HL-60 (cell line): ENCODE measurements at regions not wholly inside any gene's neighbourhood (a gene's known extent, or its start where the extent isn't known, plus 50 kb on each side); places are given as distances from the start of the nearest gene placed in this dataset.

Experiments
- DNase-seq, 2 experiments: peaks; one replicate each; pipeline ENCODE4 v3.0.0-alpha.2; 2010 to 2020; ENCODE audit warnings: low read depth in 1 of 2, low spot score in 1 of 2
- H3K27ac ChIP-seq: fragments of 250-450 bp; sonication (Bioruptor Pico); replicated peaks from 2 replicates; pipeline ENCODE4 v1.5.1; 2020; ENCODE audit warnings: mild to moderate bottlenecking, moderate library complexity
- H3K27me3 ChIP-seq: fragments of 250-450 bp; sonication (Bioruptor Pico); 2 replicates; pipeline ENCODE4 v1.5.1; 2021; ENCODE audit warnings: mild to moderate bottlenecking, moderate library complexity; ENCODE audit not compliant: insufficient read depth, poor library complexity, severe bottlenecking
- H3K4me3 ChIP-seq: replicated peaks from 2 replicates; pipeline ENCODE4 v1.5.1; 2011; ENCODE audit warnings: mild to moderate bottlenecking, control low read depth, low read length; ENCODE audit not compliant: insufficient read depth
- GABPA ChIP-seq: IDR thresholded peaks from 2 replicates; pipeline ENCODE4 v1.6.1; 2012; ENCODE audit warnings: low read depth
- POLR2AphosphoS5 ChIP-seq: IDR thresholded peaks from 2 replicates; pipeline ENCODE4 v1.6.1; 2012; ENCODE audit warnings: low read depth
- SPI1 ChIP-seq: IDR thresholded peaks from 2 replicates; pipeline ENCODE4 v1.6.1; 2012; ENCODE audit warnings: low read depth, mild to moderate bottlenecking, borderline replicate concordance
- TF ChIP-seq, protein P1 (sequence below): IDR thresholded peaks from 2 replicates; pipeline ENCODE4 v1.6.1; 2012; ENCODE audit warnings: low read depth; ENCODE audit not compliant: insufficient replicate concordance
- TF ChIP-seq, protein P2 (sequence below): IDR thresholded peaks from one replicate; pipeline ENCODE4 v1.5.1; 2011; ENCODE audit warnings: low read length, control low read depth, inconsistent platforms; ENCODE audit not compliant: insufficient read depth

DNA sequence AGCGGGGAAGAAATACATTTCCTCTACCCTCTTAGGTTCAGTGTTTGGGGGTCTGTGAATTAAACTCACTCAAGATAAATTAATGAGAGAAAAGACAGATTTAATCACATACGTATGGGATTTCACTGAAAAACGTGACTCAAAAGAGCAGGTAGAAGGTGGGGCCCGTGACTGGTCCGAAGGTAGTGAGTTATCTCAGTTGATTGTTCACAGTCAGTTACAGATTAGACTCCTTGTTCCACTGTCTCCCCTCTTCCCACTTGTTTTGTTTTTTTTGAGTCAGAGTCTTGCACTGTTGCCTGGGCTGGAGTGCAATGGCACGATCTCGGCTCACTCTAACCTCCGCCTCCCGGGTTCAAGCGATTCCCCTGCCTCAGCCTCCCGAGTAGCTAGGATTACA lies 301.2 kb downstream of the SEC14L1 start:
- Histone ChIP-seq H3K27me3 (no peaks in the 10 kb centered on the region), H3K4me3 (no peak overlapping the region), H3K27ac (peak overlapping the region; percentile 86)
- DNase-seq, result no peak
- TF ChIP-seq SPI1 (no peak), POLR2AphosphoS5 (no peak), GABPA (no peak)
- TF ChIP-seq, protein P1, sequence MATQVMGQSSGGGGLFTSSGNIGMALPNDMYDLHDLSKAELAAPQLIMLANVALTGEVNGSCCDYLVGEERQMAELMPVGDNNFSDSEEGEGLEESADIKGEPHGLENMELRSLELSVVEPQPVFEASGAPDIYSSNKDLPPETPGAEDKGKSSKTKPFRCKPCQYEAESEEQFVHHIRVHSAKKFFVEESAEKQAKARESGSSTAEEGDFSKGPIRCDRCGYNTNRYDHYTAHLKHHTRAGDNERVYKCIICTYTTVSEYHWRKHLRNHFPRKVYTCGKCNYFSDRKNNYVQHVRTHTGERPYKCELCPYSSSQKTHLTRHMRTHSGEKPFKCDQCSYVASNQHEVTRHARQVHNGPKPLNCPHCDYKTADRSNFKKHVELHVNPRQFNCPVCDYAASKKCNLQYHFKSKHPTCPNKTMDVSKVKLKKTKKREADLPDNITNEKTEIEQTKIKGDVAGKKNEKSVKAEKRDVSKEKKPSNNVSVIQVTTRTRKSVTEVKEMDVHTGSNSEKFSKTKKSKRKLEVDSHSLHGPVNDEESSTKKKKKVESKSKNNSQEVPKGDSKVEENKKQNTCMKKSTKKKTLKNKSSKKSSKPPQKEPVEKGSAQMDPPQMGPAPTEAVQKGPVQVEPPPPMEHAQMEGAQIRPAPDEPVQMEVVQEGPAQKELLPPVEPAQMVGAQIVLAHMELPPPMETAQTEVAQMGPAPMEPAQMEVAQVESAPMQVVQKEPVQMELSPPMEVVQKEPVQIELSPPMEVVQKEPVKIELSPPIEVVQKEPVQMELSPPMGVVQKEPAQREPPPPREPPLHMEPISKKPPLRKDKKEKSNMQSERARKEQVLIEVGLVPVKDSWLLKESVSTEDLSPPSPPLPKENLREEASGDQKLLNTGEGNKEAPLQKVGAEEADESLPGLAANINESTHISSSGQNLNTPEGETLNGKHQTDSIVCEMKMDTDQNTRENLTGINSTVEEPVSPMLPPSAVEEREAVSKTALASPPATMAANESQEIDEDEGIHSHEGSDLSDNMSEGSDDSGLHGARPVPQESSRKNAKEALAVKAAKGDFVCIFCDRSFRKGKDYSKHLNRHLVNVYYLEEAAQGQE, result no peak
- TF ChIP-seq, protein P2, sequence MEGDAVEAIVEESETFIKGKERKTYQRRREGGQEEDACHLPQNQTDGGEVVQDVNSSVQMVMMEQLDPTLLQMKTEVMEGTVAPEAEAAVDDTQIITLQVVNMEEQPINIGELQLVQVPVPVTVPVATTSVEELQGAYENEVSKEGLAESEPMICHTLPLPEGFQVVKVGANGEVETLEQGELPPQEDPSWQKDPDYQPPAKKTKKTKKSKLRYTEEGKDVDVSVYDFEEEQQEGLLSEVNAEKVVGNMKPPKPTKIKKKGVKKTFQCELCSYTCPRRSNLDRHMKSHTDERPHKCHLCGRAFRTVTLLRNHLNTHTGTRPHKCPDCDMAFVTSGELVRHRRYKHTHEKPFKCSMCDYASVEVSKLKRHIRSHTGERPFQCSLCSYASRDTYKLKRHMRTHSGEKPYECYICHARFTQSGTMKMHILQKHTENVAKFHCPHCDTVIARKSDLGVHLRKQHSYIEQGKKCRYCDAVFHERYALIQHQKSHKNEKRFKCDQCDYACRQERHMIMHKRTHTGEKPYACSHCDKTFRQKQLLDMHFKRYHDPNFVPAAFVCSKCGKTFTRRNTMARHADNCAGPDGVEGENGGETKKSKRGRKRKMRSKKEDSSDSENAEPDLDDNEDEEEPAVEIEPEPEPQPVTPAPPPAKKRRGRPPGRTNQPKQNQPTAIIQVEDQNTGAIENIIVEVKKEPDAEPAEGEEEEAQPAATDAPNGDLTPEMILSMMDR, result no peak

DNA sequence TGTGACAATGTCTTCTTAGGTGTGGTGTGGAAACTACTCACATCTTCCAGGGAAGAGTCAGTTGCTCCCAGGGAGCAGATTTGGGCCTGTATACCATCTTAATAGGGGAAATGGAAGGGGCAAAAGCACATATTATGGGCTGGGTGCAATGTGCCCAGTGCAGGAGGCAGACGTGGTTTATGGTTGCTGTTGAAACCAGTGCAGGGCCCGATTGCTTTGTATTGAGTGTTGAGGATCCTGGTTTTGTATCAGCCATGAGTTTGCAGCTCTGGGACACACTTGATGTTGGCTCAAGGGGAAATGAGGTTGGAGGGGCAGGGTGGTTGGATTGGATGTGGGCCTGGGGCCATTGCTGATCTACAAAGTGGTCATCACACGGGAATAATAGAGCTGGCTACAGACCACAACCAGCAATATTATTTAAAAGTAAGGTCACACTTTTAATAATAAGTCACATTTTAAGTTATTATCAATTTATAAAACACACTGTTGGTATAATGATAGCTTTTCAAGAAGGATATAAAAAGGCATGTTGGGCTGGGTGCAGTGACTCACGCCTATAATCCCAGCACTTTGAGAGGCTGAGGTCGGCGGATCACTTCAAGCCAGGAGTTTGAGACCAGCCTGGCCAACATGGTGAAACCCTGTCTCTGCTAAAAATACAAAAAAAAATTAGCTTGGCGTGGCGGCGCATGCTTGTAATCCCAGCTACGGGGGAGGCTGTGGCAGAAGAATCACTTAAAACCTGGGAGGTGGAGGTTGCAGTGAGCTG lies 302.4 kb downstream of the SEC14L1 start:
- DNase-seq, result peak in 1 of 2 experiments; percentile 50
- no peak overlapping the region for H3K4me3 ChIP-seq
- no peaks in the 10 kb centered on the region for H3K27me3 ChIP-seq
- peak overlapping the region; percentile 35 for H3K27ac ChIP-seq
- TF ChIP-seq, protein P1, result no peak
- TF ChIP-seq POLR2AphosphoS5 (no peak), GABPA (no peak), SPI1 (no peak)
- TF ChIP-seq, protein P2, result no peak

DNA sequence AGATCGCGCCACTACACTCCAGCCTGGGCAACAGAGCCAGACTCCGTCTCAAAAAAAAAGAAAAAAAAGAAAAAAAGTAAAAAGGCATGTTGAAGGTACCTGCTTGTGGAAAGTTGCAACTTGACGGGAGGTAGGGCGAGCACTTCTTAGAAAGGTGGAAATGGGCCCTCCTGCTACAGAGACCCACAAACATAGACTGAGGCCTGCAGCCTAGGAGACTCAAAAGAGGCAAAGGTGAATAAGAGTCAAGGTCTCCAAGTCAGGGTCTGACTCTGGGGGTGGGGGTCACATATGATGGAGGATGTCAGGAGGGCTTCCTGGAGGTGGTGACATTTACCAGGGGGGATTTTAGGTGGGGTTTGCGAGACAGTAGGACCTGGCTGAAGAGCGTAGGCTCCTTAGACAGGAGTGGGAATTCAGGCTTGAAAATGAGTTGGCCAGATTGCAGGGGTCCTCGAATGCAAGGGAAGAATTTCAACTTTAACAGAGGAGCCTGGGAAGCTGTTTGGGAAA lies 303.0 kb downstream of the SEC14L1 start:
- H3K4me3 ChIP-seq, result no peak overlapping the region
- H3K27me3 ChIP-seq, result no peaks in the 10 kb centered on the region
- H3K27ac ChIP-seq, result peak overlapping the region; percentile 92
- TF ChIP-seq SPI1 (no peak), GABPA (no peak)
- TF ChIP-seq, protein P1, result no peak
- TF ChIP-seq, protein P2, result no peak
- no peak for DNase-seq
